ENCODE measurements at regions not wholly inside any gene's neighbourhood (a gene's known extent, or its start where the extent isn't known, plus 50 kb on each side); places are given as distances from the start of the nearest gene placed in this dataset.
"Not testable (repeated sequence)": the region's sequence is repeated elsewhere in the genome, so short reads cannot be mapped to it uniquely, and the experiment has no call there.

DNA sequence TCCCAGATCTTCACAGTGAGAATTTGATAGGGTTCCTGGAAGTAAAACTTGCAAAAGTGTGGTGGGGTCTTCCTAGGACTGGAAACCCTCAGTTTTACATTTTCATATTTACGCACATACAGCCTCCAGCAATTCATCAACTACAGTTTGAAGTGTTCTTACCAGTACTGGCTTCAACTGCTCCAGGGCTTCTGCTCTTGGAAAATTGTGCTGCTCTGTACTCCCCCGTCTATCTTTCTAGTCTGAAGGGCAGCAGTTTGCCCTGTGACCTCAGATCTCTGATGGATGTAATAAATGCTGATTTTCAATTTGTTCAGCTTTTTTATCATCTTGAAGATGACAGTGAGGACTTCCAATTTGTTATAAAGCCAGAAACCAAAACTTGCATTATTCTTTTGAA lies 458.9 kb upstream of the FSTL5 start:
- no peak for DNase-seq

DNA sequence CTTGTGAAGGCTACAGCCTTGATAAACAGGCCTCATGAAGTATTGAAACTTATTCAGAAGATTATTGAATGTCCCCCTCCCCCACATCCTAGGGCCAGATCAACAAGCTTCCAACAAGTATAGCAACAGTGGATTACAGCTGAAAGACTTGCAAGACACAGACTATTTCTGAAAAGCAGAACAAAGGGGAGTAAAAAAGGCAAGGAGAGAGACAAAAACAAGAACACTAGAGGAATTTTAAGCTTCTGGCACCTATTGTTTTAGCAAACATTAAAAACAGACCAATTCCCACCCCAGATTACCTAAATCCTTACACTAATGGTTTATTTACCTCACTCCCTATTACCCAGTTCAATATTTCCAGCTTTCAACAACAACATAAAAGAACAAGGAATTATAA lies 446.3 kb upstream of the FSTL5 start:
- no peak for DNase-seq

DNA sequence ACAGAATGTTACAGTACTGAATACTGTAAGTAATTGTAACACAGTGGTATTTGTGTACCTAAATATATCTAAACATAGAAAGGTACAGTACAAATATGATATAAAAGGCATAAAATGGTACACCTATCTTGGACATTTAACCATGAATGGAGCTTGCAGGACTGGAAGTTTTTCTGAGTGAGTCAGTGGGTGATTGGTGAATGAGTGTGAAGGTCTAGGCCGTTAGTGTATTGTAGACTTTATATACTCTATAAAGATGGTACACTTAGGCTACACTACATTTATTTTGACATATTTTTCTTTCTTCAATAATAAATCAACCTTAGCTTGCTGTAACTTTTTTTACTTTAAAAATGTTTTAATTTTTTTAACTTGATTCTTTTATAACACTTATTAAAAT lies 422.5 kb upstream of the FSTL5 start:
- no peak for DNase-seq

DNA sequence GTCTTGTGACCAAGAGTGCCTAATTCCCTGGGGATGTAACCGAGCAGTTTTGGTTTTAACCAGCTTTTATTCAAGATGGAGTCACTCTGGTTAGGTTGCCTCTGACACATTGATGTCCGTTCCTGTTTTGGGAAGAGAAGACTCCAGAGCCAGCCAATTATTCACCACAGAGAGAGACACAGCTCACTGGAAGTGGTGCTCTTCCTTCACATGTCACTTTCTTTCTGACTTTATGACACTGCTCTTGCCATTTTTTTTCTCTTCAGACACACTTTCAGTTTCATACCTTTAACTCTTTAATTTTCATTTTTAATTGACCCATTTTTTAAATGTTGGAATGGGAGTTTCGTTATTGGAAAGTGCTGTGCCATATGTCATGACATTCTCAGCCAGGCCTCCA lies 418.4 kb upstream of the FSTL5 start:
- DNase-seq: no peak

DNA sequence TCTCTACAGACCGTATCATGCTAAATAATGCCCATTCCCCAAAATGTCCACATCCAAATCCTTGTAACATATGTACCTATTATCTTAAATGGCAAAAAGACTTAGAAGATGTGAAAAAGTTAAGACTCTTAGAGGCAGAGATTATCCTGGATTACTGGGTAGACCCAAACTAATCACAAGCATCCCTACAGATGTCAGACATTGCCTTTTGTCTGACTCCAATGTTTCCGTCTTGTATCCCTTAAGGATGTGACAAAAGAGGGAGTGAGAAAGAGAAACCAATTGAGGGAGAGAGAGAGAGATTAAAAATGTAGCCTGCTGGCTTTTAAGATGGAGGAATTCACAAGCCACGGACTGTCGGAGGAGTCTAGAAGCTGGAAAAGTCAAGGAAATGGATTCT lies 401.9 kb upstream of the FSTL5 start:
- DNase-seq: no peak

DNA sequence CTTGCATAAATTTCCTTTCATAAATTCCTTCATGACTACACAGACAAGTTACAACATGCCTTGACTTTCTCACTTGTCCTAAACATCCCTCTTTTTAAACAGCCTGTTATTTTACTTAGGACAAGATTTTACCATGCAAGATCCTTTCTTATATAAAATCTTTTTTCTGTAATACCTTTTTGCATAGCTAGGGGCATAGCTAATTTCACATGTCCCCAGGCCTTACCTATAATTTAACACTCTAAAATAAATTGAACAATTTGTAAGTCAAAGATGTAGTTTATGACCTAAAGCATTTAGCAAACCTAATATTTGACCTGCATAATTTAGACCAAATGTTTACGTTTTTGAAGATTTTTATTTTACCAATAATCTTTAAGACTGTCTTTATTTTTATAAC lies 396.3 kb upstream of the FSTL5 start:
- DNase-seq: no peak

DNA sequence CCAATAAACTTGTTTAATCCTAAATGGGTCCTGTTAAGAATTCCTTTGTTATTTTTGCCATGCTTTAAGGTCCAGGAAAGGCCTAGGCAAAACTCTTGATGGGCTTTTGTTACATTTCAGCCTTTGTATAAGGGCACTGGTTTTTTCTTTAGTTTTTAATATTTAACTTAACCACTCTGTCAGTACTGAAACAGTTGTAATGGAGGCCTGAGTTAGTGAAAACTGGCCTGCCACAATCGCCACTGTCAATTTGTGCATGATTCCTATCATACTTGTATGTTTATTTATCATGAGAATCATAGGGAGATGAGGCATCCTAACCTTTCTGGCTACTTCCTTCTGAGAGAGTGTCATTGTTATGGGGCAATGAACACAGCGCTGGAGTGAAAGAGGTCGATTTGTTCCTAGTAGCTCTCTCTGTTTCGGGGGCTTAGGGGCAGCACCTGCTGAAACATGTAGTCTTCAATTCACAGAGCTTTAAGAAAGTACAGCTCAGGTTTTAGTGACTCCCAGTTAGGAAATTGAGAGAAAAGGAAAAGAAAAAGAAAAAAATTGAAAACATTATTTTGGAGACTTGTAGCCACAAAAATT lies 393.8 kb upstream of the FSTL5 start:
- DNase-seq: no peak

DNA sequence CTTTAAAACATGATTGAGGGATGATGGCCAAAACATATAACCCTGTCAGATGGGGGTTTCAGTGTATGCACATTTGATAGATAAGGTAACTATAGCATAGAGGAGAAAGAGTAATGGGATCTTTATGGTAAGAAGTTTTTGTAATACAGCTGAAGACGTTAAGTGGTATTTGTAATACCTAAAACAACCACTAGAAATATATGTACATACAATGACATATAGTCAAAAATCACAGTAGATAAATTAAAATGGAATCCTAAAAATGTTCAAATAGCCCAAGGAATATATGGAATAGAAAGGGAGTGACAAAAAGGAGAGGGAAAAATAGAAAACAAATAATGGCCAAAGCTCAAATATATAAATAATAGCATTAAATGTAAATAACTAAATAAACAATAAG lies 371.3 kb upstream of the FSTL5 start:
- no peak for DNase-seq

DNA sequence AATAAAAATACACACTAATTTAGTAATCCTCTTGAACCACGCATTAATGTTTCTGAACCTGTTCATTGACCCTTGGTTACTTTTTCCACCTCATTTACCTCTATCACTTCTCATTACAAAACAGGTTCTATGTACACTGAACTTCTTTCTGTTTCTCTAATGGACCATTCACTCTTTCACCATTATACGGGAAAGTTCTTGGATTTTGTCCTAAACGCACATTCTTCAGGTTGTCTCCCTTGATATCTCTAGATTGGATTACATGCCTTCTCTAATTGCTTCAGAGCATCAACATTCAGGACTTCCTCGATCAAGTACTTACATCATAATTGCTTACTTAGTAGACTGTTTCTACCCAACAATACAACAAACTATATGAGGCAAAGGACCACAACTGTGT lies 359.4 kb upstream of the FSTL5 start:
- DNase-seq: no peak

DNA sequence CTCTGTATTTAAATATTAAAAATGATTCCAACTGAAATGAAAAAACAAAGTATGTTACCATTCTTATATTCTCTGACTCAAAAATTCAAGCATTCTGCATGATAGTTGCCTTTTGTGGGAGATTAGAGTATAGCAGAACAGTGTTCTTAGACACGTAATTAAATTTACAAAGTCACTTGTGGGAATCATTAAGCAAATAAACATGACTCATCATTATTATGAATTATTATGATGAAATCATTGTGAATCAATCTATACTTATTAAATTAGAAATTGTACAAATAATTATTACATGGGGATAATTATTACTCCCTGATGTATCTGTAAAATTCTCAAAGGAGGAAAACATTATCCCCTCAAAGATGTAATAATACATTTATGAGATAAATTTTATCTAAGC lies 358.9 kb upstream of the FSTL5 start:
- no peak for DNase-seq

DNA sequence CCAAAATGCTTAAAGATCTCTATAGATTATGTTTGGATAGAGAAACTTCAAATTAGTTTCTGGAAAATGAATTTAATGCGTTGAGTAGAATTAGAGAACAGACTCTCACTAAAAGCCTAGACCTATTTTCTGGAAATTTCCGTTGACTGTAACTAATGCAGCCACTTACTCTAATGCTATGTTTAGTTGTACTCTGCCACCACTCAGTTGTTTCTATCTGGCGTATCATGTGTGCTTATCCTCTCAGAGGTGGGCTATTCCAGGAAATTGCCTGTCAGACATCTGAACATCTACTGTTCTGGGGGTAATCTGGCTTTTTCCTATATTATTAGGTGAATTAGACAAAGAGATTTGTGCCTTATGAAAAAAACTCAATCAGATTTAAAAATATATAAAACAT lies 347.1 kb upstream of the FSTL5 start:
- no peak for DNase-seq

DNA sequence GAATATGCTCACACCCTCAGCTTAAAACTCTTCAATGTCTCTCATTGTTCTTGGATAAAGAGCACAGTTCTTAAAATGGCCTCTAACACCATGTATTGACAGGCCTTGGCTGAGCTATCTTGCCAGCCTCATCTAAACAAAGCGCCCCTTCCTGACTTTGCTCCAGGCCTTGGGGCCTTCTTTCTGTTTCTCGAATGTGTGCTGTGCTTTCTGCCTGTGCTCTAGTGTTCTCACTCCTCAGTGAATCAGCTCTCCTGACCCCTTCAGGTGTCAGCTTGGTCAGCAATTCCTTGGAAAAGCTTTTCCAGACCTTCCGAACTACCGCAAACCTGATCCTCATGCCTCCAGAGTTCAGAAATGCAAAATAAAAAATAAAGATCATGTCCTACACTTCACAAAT lies 346.3 kb upstream of the FSTL5 start:
- DNase-seq: no peak

DNA sequence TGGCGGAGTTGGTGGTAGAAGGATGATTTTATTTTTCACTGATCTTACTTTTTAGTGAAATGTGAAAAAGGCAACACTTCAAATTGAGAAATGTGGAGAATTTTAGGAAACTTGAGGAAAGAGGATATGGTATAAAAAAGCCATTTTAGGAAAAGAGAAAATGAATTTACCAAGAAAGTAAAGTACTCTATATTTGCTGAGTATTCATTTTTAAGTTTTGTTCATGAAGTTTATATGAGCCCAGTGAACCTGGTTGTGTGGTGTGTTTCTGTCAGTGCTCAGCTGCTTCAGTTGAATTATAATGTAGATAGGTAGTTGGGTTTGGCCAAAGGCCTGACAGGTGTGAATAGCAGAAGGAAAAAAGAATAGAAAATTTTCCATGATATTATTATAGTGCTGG lies 345.5 kb upstream of the FSTL5 start:
- DNase-seq: no peak

DNA sequence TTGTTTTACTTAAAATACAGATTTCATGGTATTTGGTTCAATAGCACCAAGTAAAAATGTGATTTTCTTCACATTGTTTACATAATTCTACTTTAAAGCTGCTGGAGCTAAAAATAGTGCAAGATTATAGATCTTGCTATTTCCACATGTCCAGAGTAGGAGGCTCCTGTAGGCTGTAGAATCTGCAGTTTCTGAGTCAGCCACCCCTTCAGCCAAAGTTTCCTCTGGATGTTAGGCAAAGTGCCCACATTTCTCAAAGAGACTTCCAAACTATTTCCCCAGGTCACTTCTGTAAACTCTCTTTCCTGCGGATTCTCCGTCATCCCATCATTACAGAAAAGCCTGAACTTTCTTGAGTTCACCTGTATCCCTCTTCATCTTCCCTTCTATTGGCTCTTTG lies 342.5 kb upstream of the FSTL5 start:
- no peak for DNase-seq

DNA sequence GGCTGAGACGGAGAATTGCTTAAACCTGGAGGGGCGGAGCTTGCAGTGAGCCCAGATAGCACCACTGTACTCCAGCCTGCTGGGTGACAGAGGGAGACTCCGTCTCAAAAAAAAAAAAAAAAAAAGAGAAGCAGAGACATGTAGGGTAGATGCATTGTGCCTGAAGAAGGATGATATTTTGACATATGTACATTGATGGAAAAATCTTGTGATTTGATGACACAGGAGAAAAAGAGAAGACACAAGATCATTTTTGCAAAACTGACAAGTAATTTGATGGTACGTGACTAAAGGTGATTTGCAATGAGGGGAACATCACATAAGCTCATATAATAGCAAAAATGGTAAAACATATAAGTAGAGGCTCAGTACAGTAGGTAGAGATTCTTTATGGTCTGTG lies 340.1 kb upstream of the FSTL5 start:
- DNase-seq: no peak

DNA sequence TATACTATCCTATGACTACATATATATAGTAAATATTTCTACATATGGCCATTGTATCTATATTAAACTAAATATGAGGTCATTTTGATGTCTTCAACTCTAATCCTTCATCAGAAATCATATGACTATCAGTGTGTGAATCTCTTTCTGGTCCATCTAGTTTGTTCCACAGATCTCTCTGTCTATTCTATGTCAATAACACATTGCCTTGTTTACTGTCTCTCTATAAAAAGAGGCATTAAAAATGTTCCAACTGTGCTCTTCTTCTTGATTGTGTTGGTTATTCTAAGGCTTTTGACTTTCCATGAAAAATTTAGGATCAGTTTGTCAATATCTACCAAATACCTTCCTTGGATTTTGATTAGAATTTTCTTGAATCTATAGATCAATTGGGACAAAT lies 338.3 kb upstream of the FSTL5 start:
- no peak for DNase-seq

DNA sequence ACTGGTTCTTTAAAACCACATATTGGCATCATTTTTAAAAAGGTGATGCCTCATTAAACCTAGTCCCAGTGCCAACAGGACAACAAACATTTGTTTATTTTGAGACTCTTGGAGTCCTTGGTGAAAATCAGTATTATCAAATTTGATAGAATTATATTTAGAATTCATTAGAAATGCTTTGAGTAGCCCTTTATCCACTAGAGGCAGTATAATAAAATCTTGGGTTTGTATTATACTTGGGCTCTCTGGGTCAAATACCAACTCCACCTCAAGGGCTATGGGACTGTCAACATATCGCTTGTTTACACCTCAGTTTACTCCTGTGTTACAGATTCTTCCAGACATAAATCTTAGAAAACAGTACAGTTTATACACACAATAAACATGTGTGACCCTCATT lies 335.7 kb upstream of the FSTL5 start:
- DNase-seq: no peak

DNA sequence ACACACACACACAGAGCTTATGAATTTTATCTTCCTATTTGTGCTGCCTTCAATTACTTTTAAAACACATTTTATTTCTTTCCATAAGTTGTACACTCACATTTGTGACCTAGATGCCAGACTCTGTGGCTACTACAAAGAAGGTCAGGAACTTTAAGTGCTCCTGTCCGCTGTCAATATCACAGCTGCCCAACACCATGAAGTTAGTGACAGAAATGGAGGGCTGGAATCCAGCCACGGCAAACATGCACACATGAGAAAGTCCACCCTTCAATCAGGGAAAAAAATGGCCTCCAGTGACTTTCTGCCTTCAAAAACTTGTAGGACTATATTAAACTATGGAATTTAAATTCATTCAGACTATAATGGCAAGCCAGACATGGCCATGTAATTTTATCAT lies 334.4 kb upstream of the FSTL5 start:
- DNase-seq: no peak

DNA sequence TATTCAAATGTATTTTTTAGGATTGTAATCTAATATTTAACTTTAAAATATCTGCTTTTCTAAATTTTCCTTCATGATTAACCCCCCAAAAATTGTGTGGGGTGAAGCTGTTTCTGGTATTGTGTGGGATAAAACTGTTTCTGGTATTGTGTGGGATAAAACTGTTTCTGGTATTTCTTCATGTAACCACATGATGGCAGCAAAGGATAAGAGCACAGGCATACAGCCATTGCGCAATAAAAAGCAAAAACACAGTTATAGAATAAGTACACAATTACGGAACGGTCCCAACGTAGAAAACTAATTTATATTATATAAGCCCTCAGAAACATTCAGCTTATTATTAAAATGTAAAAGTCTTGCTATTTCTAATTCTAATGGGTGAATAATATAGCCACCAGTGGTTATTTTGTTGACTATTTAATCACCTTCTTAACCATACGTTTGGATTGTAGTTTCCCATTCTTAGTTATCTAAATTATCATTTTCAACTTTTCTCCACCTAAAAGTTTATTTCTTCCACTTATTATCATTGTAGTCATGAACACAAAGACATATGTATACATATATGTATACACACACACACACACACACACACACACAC lies 333.9 kb upstream of the FSTL5 start:
- DNase-seq: no peak

DNA sequence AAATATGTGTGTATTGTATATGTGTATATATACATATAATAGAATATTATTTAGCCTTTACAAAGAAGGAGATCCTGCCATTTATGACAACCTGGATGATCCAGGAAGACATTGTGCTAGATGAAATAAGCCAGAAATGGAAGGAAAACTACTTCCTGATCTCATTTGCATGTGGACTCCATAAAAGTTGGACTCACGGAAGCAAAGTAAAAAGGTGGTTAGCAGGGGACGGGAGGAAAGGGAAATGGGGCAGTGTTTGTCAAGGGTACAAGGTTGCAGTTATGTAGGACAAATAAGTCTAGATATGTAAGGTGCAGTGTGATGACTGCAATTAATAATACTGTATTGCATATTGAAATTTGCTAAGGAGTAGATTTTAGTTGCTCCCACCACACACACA lies 331.1 kb upstream of the FSTL5 start:
- no peak for DNase-seq

DNA sequence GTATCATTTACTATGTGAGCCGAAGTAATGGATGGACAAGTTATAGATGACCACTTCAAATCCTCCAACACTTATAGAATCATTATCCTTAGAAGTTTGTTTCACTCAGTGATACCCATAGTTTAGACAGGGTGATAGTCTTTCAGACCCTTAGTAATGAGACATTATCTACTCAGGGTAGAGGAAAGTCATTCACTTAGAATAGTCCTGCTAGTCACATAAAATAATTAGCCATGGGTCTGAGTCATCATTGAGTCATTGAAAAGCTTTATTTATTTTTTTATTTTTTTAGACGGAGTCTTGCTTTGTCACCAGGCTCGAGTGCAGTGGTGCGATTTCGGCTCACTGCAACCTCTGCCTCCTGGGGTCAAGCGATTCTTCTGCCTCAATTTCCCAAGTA lies 321.7 kb upstream of the FSTL5 start:
- no peak for DNase-seq

DNA sequence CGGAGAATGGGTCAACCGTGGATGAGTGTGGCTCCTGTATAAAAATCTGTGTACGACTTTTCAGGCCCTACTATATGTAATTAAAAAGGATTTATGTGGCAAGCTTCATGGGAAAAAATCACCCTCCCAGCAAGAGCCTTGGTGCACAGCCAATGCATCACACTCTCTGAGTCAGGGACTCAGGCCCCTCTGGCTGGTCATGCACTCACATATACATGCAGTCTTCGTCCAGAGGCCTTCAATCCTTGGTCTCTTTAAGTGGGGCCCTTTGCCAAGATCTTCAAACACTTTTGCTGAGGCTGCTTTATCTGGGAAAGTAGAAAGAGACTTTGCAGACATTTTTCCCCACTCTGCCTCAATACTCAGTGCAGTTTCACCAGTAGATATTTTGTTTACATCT lies 311.4 kb upstream of the FSTL5 start:
- DNase-seq: no peak

DNA sequence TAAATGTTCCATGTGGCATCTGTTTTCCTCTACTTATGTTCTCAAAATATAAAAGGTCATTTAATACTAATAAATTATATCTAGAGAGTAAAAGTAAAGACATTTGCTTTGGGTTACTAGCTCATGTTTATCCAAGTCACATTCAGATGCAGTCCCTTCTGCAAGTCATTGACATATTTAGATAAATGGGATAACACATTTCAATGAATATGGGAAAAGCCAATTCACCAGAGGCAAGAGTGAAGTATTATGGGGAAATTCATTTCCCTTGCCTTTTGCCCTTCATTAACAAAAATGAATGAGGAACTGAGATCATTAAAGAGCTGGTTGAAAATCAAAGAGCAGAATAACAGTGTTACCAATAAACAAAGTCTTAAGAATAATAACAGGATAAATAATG lies 306.2 kb upstream of the FSTL5 start:
- DNase-seq: no peak

DNA sequence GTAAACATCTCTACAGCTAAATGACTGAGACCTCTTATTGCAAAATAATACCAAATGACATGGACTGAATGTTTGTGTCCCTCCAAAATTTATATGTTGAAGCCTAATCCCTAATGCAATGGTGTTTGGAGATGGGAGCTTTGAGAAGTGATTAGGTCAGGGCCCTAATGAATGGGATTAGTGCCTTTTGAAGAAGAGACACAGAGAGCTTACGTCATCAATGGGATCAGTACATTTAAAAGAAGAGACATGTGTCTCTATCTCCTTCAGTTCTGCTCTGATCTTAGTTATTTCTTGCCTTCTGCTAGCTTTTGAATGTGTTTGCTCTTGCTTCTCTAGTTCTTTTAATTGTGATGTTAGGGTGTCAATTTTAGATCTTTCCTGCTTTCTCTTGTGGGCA lies 301.6 kb upstream of the FSTL5 start:
- DNase-seq: not testable (repeated sequence)

DNA sequence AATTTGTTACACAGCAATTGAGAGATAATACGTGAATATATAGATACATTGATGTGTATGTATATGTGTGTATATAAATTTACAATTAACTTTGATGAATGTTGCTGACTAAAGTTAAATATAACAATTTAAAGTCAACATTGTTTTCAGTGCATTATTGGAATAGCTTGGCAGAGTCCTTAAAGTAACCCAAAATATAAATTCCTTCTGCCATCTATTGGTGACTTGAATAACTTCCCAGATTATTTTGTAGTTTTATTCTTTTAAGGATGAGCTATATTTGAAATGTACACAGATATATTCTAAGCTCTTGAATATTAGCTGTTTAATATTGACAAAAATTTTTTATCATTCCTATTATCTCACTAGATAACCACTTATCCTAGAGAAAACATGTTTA lies 298.2 kb upstream of the FSTL5 start:
- no peak for DNase-seq
